GM11168 (cell line): ENCODE measurements at regions not wholly inside any gene's neighbourhood (a gene's known extent, or its start where the extent isn't known, plus 50 kb on each side); places are given as distances from the start of the nearest gene placed in this dataset.
"Not testable (repeated sequence)": the region's sequence is repeated elsewhere in the genome, so short reads cannot be mapped to it uniquely, and the experiment has no call there.

Experiments used
- in situ Hi-C: fragments of 300-500 bp; cut with MboI; formaldehyde crosslinking; loops from one replicate; pipeline ENCODE4 v1.12.0; 2022; ENCODE audit warnings: low sequenced_read_pairs; ENCODE audit not compliant: unreplicated experiment

- in situ Hi-C loops, result no loop called here
Measured at GRCh38 chr6:140677781-140678528, 1303.5 kb upstream of the CITED2 start.

DNA sequence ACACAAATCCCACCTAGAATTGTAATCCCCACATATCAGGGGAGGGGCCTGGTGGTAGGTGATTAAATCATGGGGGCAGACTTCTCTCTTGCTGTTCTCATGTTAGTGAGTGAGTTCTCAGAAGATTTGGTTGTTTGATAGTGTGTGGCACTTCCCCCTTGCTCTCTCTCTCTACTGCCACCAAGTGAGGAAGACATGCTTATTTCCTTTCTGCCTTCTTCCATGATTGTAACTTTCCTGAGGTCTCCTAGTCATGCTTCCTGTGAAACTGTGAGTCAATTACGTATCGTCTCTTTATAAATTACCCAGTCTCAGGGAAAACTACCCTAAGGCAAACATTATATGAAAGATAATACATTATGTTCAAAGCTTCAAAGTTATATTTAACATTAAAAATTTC lies 1297.5 kb upstream of the CITED2 start:
- in situ Hi-C loops, result no loop called here

DNA sequence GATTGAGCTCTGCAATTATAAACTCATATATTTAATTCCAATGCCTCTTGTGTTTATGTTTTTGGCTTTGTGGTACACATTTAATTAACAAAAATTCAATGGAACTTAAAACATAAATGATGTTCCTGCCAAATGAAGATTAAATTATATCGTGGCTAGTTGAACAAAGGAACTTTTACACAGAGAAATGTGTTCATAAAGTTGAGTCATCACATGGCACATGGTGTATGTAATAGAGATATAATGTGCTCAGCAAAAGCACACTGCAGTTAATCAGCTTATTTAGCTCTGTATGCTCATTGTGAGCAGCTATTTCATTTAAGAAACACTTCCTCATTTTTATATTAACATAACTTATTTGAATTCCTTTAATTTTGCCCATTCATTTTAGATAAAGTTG lies 1295.6 kb upstream of the CITED2 start:
- in situ Hi-C loops, result no loop called here

GRCh38 chr6:140669321-140669720 lies 1294.9 kb upstream of the CITED2 start:
- in situ Hi-C loops, result no loop called here

DNA sequence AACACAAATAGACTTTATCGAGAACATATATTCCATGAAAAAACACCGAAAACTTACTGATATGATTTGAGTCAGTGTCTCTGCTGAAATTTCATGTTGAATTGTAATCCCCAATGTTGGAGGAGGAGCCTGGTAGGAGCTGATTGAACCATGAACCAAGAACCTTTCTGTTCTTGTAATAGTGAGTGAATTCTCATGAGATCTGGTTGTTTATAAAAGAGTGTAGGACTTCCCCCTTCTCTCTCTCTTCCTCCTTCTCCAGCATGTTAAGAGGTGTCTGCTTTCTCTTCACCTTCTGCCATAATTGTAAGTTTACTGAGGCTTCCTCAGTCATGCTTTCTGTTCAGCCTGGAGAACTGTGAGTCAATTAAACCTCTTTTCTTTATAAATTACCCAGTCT lies 1289.3 kb upstream of the CITED2 start:
- in situ Hi-C loops, result no loop called here

DNA sequence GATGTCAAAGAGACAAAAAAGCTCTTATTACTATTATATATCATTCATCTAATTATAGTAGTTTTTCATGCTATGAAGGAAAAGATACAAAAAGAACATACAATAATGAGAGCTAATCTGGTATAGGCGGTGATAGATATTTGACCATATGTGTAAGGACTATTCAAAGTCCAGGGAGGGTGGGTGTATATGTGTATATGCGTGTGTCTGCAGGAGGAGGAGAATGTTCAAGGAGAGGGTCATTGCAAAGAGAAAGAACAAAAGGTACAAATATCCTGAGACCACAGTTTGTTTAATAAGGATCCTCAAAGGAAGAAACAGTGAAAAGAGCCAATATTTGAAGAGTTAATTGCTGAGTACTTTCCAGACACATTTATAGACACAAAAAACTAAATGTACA lies 1288.6 kb upstream of the CITED2 start:
- in situ Hi-C loops, result no loop called here

- in situ Hi-C loops, result no loop called here
Measured at GRCh38 chr6:140661691-140662090, 1287.2 kb upstream of the CITED2 start.

- in situ Hi-C loops, result no loop called here
Measured at GRCh38 chr6:140660295-140660694, 1285.8 kb upstream of the CITED2 start.

GRCh38 chr6:140653972-140654371 lies 1279.5 kb upstream of the CITED2 start:
- in situ Hi-C loops, result no loop called here

GRCh38 chr6:140653506-140653905 lies 1279.1 kb upstream of the CITED2 start:
- in situ Hi-C loops, result no loop called here

DNA sequence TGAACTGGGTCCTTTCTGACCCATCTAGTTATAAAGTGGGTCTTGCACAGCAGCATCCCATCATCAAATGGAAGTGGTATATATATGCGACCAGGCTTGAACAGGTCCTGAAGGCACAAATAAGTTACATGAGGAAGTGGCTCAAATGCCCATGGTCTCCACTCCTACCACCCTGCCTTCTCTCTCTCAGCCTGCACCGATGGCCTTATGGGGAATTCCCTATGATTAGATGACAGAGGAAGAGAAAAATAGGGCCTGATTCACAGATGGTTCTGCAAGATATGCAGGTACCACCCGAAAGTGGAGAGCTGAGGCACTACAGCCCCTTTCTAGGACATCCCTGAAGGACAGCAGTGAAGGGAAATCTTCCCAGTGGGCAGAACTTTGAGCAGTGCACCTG lies 1275.1 kb upstream of the CITED2 start:
- in situ Hi-C loops, result not testable (repeated sequence)

DNA sequence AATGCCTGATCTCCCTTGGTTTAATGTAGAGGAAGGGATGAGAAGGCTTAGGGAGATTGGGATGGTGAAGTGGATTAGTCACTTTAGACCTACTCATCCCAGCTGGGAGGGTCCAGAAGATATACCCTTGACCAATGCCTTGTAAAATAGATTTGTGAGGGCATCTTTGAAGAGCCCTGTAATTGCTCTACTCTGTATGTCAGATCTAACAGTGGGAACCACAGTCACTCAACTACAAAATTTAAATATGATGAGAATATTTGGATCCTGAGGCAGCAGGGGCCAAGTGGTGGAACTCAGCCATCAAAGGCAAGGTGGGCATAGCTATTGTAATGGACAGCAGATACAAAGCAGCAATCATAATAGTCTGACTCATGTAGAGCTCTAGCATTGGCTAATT lies 1272.9 kb upstream of the CITED2 start:
- in situ Hi-C loops, result not testable (repeated sequence)

GRCh38 chr6:140644017-140644416 lies 1269.6 kb upstream of the CITED2 start:
- in situ Hi-C loops, result no loop called here

GRCh38 chr6:140641412-140641811 lies 1267.0 kb upstream of the CITED2 start:
- in situ Hi-C loops, result no loop called here

DNA sequence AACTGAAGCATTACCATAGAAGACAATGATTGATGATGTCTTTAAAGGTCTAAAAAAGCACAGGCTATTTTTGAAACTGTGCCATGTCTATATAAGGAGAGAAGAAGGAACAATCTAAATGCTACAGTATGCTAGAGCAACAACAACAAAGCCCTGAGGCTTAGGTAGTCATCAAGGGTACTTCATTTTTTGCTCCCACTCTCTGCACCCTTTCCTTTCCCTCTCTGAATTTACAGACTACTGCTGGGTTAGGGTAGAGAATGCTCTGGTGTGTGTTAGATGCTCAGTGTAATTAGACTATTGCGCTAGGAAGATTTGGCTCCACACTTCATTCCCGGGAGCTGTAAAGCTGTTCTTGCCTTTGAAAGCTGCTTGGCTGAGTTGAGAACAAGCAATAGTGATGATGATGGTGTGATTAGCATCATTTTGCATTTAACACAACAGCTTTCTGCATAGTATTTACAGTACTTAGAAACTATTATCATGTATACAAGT lies 1262.5 kb upstream of the CITED2 start:
- in situ Hi-C loops, result no loop called here

- in situ Hi-C loops, result no loop called here
Measured at GRCh38 chr6:140636271-140636907, 1261.9 kb upstream of the CITED2 start.

DNA sequence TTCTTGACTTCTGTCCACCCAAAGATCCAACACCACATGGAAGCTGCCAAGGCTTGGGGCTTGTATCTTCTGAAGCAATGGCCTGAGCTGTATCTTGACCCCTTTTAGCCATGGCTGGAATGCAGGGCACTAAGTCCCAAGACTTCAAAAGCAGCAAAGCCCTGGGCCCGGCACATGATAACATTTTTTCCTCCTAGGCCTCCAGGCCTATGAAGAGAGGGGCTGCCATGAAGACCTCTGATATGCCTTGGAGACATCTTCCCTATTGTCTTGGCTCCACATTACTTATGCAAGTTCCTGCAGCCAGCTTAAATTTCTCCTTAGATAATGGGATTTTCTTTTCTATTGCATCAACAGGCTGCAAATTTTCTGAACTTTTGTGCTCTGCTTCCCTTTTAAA lies 1252.6 kb upstream of the CITED2 start:
- in situ Hi-C loops, result no loop called here

GRCh38 chr6:140623498-140623897 lies 1249.0 kb upstream of the CITED2 start:
- in situ Hi-C loops, result no loop called here

DNA sequence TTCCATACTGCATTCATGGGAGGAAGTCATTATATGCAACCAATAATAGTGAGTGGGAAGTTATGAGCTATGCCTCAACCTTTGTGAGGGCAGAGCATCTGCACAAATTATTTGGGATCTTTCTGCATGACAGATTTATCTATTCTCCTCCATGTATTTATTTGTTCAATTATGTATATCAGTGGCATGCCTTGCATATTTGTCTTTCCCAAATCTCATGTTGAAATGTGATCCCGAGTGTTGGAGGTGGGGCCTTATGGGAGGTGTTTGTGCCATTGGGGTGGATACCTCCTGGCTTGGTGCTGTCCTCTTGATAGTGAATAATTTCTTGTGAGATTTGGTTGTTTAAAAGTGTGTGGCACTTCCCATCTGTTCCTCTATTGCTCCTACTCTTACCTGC lies 1246.0 kb upstream of the CITED2 start:
- in situ Hi-C loops, result no loop called here

DNA sequence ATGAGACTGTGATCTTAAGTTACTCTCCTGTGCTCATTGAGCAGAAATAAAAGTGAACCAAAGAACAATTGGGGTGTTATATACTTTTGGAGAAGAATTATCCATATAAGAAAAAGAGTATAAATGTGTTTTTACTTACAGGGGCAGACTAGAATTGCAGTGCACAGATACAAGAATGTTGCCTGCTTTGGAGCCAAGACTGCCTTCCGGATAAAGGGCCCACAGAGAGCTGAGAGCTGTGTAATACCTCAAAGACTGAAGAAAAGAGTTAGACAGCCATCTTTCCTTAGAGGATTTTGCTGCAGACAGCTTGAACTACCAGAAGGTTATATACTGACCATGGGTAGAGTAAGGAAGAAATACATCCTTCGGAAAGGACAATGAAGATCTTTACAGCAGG lies 1235.5 kb upstream of the CITED2 start:
- in situ Hi-C loops, result no loop called here

DNA sequence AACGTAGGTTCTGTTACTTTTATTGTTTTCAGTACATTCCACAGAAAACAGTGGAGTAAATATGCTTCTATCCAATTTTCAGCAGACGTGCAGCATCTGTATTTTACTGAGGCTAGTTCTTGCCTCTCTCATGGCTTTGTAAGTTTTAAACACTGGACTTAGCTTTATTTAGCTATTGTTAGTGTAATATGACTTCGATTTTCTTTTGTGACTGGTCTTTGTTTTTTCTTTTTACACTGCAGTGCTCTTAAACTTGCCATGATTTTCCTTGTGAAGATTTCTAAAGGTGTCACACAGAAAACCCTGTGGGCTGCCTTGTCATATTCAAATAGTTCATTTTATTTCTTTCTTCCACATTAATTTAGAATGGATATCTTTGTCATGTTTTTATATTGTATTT lies 1234.9 kb upstream of the CITED2 start:
- in situ Hi-C loops, result no loop called here

DNA sequence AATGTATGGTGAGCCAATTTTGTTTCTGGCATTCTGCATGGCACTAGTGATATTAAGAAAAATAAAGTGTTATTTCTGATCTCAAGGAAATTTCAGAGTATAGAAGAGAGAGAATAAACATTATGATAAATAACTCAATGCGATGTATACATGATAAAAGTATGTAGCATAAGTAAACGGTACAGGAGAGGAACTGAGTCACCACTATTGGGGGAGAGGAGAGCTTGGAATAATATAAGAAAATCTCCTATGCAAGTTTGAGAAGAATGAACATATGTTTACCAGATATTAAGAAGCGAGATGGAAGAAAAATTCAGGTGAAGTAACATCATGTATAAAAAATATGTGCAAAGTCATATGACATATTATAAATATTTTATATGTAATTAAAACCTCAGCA lies 1230.3 kb upstream of the CITED2 start:
- in situ Hi-C loops, result no loop called here
